Left colon (tissue), 2 donors: ENCODE measurements at regions not wholly inside any gene's neighbourhood (a gene's known extent, or its start where the extent isn't known, plus 50 kb on each side); places are given as distances from the start of the nearest gene placed in this dataset.
"Not testable (repeated sequence)": the region's sequence is repeated elsewhere in the genome, so short reads cannot be mapped to it uniquely, and the experiment has no call there.

Source experiments
- ATAC-seq: fragments of 200-7000 bp; cut with Tn5 transposase; one replicate; pipeline ENCODE4 v1.9.1; 2020; ENCODE audit warnings: mild to moderate bottlenecking, moderate library complexity
- DNase-seq, 2 donors: peaks; one replicate each; pipeline ENCODE4 v3.0.0-alpha.2; 2020
- intact Hi-C, 2 donors: fragments of 100-400 bp; cut with DNase I in 1 of 2; cut with micrococcal nuclease in 1 of 2; formaldehyde crosslinking; loops; one replicate each; pipeline versions ENCODE4 v1.11.2 to v1.14.0; 2022; cut with DNase I, micrococcal nuclease
- donor health status: DM: no; HTN: no; CAD: no.
- donor health status: DM: yes; HTN: yes; CAD: no.

DNA sequence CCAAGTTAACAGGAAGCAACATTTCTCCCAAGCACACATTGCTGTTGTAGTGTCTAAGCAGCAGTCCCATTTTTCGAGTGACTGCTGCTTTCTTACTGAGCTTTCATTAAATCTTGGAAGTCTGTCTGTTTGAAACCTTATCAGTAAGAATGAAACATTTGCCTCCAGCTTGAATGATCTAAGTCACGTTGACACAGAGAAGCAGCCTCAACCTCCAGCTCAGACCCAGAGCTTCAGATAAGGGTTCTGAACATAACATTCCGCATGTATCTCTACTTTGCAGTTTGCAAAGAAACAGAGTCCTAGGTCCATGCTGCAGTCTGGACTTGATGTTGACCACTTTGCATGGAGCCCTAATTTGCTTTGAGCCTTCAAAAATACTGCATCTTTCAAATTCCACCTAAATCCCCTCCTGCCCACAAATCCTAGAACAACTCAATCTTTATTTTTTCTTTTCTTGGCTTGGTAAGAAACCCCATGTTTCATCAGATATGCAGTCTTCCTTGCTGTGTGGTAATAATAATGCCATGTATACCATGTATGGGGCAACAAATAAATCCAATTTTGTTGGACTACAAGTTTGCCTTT is 698.7 kb upstream of the IGFBP3 start:
- intact Hi-C loops = no loop called here
- DNase-seq = no peak
- no peak for ATAC-seq

DNA sequence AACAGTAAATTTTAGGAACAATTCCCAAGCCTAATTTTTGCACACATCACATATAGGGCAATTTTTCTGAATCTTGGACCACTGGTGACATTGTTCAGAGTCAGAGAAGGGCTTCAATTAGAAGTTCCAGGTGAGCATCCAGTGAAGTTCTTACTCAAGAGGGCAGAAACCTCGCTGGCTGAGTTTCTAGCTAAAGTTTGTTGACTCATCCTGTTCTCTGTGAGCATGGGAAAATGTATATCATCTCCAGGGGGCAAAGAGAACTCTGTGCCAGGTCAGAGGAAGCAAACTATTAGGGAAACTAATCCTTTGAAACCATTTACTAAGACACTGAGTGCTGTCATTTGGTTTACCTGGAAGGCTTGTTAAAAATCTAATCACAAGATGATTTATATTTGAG is 695.6 kb upstream of the IGFBP3 start:
- ATAC-seq (no peak), DNase-seq (no peak)
- intact Hi-C loops = no loop called here

DNA sequence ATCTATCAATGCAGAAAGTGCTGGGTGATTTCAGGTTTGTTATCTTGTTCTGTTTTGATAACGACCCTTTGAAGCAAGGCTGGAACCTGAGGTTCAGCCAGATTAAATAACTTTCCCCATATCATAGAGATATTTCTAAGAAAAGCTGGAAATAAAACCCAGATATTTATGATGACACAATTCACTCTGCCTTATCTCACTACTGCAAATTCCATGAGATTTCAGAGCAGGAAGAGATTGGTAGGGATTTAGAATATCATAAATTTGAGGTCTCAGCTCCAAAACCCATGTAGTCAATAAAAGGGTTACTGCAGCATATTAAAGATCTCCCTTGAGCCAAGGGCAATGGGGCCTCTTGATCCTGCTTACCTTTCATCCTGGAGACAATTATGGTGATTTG is 692.5 kb upstream of the IGFBP3 start:
- ATAC-seq (no peak), DNase-seq (no peak)
- intact Hi-C loops = no loop called here

DNA sequence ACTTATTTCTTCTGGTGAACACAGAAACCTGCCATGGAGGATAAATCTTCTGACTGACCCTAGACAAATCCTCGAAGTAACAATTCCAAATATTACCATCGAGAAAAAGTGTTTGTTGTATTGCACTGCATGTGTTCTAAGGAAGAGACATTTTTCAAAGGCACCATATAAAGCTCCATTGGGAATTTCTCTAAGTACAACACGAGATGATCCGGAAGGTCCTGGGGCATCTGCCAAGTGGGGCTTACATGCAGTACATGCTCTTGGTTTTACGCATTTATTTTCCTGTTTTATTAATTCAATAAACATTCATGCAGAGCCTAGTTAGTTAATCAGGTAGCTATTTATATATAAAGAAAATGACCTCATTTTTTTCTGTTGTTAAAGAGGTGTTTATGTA is 692.0 kb upstream of the IGFBP3 start:
- intact Hi-C loops = no loop called here

DNA sequence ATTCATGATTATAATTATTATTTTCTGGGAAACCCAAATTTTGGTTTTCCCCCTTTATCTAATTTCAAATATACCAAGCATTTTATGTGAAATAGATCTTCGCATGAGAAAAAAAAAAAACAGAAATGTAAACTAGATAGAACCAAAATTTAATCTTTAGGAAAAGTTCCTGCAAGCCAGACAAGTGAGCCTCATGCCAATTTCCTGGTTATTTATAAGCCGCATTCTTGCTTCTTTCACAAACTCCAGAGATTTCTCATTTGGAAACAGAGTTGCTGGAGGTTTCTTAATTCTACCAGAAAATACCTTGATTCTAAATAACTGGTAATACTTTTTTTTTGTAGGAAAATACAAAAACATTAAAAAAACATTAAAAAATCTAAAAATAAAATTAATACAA is 690.4 kb upstream of the IGFBP3 start:
- intact Hi-C loops = no loop called here
- DNase-seq = no peak
- no peak for ATAC-seq

More for the DNA sequence above, 692.0 kb upstream of the IGFBP3 start:
- no peak for ATAC-seq
- no peak for DNase-seq

DNA sequence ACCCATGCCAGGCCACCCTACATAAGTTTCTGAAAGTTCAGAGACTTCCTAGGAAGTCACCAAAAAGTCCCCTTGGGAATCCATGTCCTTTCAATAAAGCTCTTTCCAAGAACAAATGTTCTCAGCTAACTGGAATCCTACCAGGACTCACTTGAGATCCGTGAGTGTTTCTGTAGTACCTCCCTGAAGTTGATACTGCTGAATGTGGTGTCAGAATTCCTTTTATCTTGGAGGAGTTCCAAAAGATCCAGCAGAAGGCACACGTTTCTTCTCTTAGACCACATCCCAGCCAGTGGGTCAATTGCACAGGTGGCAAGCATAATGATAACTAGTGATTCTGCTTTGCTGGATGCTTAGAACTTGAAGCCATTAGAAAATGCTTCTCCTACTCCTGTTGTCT is 689.7 kb upstream of the IGFBP3 start:
- DNase-seq = no peak
- intact Hi-C loops = no loop called here
- ATAC-seq = no peak

DNA sequence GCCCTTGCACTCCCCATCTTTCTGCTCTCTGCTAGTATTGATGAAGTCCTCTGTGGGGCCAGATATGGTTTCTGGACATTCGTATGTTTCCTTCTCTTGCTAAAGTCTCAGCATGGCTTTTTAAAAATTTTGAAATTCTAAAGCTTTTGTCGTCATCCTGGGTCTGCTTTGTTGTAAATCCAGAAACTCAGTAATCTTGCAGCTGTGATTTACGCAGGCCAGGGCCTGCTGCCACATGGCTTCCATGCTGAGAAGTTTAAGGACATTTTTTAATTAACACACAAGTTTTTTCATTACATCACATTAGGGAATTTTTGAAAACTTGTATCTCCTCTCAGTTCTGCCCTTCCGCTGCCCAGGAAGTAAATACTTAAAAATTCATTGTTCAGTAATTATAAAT is 686.1 kb upstream of the IGFBP3 start:
- ATAC-seq (no peak), DNase-seq (no peak)
- intact Hi-C loops = no loop called here

DNA sequence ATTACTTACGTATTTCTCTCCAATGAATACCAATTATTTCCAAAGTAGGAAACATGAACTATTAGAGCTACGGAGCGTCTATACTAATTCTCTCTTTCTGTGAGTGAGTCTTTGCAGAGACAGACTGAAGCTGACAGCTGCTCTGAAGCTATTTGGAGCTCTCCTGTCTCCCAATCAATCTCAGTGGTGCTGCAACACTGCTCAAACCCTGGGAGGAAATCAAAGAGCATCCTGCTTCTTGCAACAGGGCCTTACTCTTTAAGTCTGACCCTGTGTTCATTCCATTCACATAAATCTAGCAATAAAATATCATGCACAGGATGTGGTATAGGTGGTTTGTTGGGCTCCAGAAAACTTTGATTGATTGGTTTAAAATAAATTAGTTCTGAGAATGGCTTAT is 685.7 kb upstream of the IGFBP3 start:
- DNase-seq (no peak), ATAC-seq (no peak)
- intact Hi-C loops = no loop called here

DNA sequence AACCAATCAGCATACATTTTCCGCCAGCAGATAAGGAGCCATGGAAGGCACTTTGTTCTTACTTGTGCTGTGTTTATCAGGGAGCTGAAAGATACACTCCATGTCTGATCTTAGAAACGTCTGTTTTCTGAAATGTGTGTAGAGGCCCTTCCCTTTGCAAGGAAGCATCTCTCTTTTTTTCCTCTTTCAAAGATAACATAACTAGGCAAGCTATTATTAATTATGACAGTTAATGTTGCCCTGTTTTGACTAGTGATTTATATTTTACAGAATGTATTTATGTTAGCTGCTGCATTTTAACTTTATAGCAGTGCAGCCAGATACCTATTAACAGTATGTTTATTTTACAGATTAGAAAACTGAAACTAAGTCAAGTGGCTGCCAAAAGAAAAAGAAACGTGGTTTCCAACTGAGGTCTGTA is 683.2 kb upstream of the IGFBP3 start:
- intact Hi-C loops = no loop called here
- no peak for ATAC-seq
- no peak for DNase-seq

DNA sequence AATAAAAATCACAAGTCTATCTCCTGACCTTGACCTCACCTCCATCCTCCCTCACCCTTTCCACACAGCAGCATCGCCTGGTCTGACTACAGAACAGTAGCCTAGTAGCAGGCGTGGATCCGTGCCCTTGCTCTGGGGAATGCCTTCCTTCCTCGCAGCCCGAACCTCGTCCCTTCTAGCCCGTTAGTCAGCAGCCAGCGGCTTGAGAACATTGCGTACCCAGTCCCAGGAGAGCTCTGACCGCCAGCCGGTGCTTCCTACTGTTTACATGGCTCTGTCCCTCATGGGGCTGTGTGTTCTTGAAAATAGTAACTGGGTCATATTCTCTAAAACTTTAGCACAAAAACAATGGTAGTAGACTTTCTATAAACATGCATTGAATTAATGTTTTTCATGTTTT is 682.7 kb upstream of the IGFBP3 start:
- DNase-seq (peak; percentile 36 to 85), ATAC-seq (peak; percentile 26)
- intact Hi-C loops = no loop called here

DNA sequence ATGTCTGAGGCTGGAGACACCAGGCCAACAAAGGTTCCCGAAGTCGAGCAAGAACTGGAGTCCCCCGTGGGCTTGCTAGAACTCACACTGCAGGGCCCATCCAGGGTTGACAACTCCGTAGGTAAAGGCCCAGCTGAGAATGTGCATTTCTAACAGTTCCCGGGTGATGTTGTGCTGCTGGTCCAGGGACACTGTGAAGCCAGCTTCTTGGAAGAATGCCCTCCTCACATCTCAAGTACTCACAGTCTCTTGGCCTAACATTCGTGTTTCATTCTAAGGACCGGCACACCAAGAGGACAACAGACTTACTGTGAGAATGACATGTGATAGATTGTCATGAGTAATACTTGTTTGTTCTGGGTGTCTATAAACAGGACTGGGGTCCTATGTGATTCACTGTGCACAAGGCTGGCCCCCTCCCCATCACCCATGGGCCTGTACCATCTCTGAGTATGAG is 682.3 kb upstream of the IGFBP3 start:
- DNase-seq = peak in 1 of 2 donors; percentile 29
- no peak for ATAC-seq
- intact Hi-C loops = no loop called here

DNA sequence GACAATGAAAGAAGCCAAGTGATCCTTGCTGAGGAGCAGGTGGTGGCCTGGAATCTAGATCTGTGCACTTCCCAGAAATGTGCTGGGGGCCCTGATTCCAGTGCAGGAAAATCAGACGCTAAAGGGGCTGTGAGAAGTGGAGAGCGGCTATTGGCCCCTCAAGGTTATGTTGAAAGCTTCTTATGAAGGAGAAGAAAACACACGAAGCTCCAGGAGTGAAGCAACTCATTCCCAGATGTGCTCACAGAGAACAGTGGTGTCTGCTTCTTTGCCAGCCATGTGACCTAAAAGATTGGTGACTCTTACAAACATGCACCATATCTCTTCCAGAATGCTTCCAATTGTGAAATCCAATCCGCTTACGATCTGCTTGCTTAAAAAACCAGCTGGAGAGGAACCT is 679.3 kb upstream of the IGFBP3 start:
- peak in 1 of 2 donors; percentile 29 for DNase-seq
- intact Hi-C loops = no loop called here
- ATAC-seq = no peak

DNA sequence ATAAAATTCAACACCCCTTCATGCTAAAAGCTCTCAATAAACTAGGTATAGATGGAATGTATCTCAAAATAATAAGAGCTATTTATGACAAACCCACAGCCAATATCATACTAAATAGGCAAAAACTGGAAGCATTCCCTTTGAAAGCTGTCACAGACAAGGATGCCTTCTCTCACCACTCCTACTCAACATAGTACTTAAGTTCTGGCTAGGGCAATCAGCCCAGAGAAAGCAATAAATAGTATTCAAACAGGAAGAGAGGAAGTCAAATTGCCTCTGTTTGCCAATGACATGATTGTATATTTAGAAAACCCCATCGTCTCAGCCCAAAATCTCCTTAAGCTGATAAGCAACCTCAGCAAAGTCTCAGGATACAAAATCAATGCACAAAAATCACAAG is 673.8 kb upstream of the IGFBP3 start:
- DNase-seq, ATAC-seq, intact Hi-C loops: not testable (repeated sequence)

DNA sequence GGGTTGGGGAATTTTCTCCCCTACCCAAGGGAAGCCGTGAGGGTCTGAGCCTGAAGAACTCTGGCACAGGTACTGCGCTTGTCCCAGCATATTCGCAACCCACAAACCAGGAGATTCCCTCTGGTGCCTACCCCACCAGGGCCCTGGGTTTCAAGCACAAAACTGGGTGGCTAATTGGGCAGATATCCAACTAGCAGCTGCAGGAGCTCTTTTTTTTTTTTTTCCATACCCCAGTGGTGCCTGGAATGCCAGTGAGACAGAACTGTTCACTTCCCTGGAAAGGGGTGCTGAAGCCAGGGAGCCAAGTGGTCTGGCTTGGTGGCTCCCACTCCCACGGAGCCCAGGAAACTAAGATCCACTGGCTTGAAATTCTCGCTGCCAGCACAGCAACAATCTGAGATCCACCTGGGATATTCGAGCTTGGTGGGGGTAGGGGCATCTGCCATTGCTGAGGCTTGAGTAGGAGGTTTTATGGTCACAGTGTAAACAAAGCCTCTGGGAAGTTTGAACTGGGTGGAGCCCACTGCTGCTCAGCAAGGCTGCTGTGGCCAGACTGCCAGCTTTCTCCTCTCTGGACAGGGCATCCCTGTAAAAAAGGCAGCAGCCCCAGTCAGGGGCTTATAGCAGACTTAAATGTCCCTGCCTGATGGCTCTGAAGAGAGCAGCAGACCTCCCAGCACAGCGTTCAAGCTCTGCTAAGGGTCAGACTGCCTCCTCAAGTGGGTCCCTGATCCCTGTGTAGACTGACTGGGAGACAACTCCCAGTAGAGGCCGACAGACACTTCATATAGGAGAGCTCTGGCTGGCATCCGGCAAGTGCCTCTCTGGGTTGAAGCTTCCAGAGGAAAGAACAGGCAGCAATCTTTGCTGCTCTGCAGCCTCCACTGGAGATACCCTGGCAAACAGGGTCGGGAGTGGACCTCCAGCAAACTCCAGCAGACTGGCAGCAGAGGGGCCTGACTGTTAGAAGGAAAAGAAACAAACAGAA is 670.1 kb upstream of the IGFBP3 start:
- DNase-seq (peak; percentile 69 to 75), ATAC-seq (peak; percentile 97)
- intact Hi-C loops = not testable (repeated sequence)

DNA sequence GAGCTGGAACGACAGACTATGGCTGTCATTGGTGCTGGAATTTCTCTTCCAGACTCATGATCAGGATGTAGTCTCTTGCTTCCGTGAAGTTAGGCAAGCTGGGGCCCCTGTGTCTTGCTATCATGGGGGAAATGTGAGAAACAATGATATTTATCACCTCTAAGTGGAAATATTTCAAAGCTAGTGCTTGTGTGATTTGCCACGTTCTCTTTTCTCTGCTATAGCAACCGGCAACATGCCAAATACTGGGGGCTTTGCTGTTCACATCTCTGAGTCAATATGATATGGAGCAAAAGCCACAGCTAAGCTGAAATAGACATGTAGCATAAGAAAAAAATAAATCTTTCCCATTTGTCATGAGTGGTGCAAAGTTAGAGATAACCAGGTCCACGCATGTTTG is 668.2 kb upstream of the IGFBP3 start:
- intact Hi-C loops = no loop called here
- DNase-seq (no peak), ATAC-seq (no peak)

DNA sequence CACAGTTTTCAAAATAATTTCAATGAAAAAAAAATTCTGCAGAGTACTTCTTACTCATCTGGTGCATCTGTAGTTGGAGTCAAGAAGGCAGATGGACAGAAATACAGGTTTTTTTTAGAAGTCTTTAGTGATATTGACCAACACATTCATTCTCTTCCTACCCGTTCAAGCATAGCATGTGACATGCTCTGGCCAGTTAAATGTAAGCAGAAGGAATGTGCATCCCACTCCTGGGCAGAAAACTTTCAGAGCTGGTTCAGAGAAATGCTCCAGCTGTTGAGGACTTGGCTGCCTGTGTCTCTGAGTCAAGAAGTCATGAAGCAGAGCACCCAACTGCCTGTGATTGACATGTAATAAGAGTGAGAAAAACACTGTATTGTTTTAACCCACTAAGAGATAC is 665.3 kb upstream of the IGFBP3 start:
- DNase-seq (no peak), ATAC-seq (no peak)
- intact Hi-C loops = no loop called here

DNA sequence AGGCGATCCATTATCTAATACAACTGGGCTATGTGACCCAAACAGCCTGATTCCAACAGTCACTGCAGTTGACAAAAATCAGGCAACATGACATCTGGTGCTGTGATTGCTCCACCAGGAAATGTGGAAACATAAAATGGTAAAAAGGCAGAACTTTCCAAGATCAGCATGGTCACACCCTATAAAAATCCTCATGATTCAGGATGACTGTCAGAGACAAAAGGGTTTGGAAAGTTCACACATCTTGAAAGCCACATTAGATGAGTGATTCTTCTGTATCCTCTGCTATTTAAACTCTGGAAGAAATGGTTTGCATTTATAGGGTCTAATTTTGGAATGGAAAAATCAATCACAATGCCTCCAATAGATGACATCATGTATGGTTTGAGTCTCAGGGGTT is 662.6 kb upstream of the IGFBP3 start:
- DNase-seq = no peak
- intact Hi-C loops = no loop called here
- ATAC-seq = no peak

DNA sequence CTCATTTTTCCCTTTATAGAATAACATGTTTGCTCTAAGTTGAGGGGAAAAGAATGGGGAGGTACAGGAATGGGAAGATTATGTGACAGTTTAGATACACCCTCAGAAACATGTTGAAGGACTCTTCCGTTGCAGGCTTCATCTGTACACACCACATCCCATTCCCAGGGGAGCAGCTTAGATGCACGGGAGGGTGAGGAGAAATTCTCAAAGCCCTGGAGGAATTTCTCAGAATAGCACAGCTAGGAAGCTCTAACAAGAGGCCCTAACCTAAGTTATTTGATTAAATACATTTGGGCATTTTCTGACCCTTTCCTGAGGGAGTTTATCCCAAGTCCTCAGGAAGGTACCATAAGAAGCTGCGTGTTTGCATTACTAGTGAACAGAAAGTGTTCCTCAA is 660.2 kb upstream of the IGFBP3 start:
- ATAC-seq (no peak), DNase-seq (no peak)
- intact Hi-C loops = no loop called here

DNA sequence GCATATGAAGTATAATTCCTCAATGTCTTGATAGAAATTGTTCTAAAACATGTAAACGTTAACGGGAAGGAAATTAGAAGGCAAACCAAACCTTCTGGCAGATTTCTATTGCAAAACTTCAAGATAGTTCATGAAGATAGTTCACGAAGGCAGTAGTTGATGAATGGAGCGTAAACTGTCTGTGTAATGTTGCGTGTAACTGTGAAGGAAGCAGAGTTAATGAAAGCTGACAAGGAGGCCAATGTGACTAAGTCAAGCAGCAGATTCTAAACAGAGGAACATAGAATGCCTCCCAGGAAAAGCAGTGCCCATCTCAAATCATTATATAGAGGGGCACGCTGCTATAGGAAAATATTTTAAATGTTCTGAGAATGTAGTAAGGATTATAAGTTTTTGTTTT is 659.7 kb upstream of the IGFBP3 start:
- intact Hi-C loops = no loop called here
- ATAC-seq (no peak), DNase-seq (no peak)

DNA sequence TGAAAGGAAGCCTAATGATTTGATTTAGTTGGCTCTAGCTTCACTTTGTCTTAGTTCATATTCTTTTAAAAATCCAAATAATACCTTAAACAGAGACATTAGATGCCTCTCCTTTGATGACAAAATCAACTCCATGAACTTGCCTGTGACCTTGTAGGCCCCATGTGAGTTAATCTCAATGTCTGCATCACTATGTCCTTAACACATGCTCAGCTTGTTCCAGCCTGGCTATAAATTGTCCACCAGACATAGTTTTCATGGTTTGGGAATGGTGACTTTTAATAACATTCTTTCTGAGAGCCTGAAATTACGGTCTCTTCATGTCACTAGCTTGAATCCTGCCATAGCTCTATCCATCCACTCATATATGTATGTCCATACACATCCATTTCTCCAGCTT is 656.3 kb upstream of the IGFBP3 start:
- no peak for ATAC-seq
- no peak for DNase-seq
- intact Hi-C loops = no loop called here
